ENCODE measurements at regions not wholly inside any gene's neighbourhood (a gene's known extent, or its start where the extent isn't known, plus 50 kb on each side); places are given as distances from the start of the nearest gene placed in this dataset.
"Not testable (repeated sequence)": the region's sequence is repeated elsewhere in the genome, so short reads cannot be mapped to it uniquely, and the experiment has no call there.

DNA sequence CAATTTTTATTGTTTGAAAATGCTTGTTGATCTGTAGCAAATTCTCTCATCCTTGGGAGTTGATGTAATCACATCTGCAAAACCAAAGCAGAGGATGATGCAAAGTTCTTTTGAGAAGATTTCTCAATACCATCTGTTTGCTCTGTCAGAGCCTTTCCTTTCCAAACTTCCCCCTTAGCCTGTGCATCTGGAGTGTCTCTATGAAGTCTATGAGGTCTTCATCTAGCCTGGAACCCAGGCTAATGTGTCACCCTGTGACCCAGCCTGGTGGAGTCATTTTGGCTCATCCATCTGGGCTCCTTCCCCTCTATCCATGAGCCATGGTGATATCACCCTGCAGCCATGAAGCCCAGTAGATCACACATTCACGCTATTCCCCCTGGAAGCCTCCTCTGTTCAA lies 123.2 kb upstream of the SLC7A14 start:
- no peak for DNase-seq (ENCODE audit: low read depth, low spot score)

DNA sequence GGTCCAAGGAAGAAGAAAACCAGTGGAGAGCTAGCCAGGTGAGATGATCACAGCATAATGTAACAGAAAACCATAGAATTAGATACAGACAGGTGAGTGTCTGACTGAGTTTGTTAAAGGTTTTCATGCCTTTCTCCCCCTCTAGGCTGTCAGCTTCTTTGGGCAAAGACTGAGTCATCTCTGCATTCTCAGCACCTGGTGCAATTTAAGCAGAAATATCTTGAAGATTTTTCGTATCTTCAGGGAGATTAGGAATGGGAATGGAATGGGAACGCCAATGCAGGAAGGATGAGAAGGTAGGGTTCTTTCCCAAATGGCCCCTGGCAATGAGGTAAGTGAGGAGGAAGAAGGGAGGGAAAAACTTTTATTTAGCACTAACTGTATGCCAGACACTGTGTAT lies 122.0 kb upstream of the SLC7A14 start:
- no peak for DNase-seq (ENCODE audit: low read depth, low spot score)

DNA sequence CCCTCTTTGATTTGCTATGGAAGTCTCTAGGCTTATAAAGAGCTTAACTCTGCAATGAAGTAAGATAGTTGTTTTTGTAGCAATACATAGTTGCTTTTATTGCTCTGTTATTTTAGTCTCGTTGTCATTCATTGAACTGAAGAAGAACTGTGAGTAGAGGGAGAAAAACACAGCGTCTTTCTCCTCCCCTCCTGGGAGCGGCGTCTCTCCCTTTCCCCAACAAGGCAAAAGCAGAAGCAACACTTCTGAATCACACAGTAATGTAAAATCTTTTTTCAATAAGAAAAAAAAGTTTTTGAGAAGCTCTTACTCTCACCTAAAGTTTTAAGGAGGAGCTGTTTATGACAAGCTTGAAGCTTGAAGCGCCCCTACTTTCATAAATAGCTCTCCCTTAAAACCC lies 119.3 kb upstream of the SLC7A14 start:
- DNase-seq (ENCODE audit: low read depth, low spot score) = no peak

DNA sequence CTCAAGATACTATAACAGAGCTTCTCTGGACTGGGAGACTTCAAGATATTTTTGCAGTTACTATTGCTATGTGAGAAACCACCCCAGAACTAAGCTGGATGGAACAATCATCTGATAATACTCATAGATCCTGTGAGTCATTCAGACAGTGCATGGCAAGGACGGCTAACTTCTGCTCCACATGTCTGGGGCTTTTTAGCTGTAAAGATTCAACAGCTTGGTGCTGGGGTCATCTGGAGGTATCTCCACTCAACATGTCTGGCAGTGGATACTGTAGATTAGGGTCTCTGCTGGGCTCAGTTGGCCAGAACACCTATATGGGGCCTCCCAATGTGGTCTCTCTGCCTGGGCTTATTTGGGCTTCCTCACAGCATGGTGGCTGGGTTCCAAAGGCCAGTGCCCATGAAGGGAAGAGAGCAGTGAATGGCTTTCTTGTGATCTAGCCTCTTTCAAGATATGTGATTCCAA lies 117.3 kb upstream of the SLC7A14 start:
- DNase-seq (ENCODE audit: low read depth, low spot score) = no peak

DNA sequence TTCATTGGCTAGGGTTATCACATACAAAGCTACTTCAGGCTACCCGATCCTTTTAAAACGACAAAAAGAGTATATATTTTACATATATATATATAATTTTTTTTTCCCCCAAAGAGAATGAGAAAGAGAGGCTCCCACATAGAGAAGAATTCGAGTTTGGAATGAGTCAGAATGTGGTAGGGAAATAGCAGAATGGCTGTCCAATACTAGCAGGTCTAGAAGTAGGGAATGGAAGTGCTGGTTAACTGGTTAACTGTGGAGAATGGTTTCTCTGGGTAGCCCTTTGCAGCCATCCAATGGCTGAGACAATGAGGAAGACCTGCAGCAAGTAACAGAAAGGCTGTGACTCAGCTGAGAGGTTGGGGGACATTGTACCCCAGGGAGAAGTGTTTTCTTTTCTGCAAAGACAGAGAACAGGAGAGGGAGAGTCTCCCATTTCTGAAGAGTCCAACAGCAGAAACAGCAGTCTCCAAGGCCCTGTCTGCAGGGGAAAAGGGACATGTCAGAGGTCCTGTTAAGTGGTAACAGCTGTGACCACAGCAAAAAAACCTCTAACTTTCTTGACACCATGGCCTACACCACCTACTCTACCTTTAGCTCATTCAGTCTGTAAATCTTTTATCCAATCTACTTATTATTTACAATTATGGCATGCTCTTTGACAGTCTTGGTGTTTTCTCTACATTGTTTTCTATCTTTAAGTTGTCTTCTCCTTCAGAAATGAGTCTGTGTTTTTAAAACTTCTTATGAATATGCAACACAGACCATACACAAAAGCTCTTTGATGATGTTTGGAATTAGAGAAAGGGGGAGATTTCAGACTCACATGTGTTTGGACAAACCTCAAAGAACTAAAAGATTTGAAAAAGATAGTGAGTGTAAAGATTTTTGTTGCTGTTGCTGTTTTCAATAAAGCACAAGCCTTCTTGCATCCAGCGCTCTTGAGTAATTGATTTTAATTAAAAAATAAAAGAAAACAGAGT lies 116.1 kb upstream of the SLC7A14 start:
- DNase-seq (ENCODE audit: low read depth, low spot score) = no peak

DNA sequence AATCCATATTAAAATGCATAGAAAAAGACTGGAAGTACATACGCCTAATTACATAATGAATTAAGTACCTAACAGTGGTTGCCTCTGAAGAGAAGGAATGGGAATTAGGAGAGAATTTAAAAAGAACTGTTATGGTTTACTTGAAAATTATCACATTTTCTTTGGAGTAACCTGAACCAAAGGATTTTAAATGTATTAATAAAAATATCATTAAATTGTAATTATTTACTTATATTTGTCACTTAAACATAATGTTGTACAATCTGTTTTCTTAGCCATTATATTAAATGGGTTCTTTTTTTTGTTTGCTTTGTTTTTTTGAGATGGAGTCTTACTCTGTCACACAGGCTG lies 114.2 kb upstream of the SLC7A14 start:
- DNase-seq (ENCODE audit: low read depth, low spot score) = no peak

DNA sequence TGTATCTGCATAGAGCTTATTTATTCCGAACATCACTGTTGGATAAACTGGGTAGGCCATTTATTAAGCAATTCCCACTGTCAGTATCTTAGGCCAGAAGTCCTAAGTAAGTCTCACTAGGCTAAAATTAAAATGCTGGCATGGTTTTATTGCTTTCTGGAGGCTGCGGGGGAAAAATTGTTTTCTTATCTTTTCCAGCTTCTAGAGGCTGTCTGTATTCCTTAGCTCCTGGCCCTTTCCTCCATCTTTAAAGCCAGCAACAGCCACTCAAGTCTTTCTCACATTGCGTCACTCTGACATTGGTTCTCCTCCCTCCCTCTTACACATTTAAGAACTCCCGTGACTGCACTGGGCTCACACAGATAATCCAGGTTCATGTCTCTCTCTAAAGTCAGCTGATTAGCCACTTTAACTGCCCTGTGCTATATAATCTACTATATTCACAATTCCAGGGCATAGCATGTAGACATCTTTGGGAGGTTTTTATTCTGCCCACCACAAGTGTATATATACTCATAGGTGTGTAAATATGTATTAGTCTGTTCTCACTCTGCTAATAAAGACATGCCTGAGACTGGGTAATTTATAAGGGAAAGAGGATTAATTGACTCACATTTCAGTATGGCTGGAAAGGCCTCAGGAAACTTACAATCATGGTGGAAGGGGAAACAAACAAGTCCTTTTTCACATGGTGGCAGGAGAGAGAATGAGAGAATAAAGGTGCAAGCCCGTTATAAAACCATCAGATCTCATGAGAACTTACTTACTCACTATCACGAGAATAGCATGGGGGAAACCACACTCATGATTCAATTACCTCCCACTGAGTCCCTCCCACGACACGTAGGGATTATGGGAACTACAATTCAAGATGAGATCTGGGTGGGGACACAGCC lies 113.5 kb upstream of the SLC7A14 start:
- no peak for DNase-seq (ENCODE audit: low read depth, low spot score)

DNA sequence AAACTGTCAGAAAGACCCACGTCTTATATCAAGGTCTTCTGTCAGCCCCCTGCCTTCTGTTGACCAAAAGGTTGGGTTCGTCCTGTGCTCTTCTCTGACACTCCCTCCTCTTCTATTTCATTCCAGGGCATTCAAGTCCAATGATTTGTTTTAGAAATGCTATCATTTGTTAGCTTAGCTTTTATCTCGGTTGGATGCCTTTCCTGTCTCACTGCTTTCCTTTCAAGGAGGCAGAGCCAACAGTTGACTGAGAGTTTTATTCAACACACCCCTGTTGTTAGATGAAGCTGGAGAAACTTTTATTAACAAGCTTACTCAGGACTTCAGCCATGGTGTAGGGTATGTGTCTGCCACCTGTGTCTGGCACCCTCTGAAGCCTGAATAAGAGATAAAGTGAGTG lies 112.0 kb upstream of the SLC7A14 start:
- peak; percentile 4 for DNase-seq (ENCODE audit: low read depth, low spot score)

DNA sequence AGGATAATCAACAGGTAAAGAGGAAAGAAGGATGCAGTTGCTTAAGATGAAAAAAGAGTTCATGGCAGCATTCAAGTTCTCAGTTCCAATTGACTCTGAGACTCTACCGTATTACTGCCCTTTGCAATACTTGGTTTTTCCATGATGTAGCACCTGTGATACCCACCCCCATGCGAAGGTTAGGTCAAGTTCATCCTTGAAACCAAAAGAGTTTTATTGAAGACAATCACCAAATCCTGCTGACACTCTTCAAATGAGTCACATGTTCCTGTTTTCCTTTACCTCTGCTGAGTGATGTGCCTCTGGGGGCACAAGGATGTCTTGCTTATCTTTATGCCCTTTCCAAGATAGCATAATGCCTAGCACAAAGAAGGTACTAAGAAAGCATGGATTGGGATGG lies 111.3 kb upstream of the SLC7A14 start:
- no peak for DNase-seq (ENCODE audit: low read depth, low spot score)

DNA sequence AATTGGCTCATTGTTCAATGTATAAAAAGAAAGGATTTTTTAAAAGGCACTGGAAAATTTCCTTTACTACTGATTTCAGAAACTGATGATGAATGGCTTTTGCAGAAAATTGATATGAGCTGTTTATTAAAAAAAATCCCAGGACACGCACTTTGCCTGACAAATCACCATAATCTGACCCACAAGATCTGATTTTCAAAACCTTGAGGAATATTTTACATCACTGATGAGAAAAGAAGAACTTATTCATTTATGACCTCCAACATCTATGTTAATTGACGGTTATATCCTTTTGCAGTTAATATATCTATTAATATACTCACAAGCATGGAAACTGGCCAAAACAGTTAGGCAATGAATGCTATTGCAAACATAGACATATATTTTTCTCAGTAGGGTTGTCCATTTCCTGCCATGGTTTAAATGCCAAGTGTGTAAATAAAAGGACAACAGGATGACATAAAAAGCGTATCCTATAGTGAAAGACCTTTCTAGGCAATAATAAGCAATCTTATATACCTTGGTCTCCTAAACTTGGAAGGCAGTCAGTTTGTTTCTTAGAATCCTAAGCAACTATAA lies 109.7 kb upstream of the SLC7A14 start:
- no peak for DNase-seq (ENCODE audit: low read depth, low spot score)

DNA sequence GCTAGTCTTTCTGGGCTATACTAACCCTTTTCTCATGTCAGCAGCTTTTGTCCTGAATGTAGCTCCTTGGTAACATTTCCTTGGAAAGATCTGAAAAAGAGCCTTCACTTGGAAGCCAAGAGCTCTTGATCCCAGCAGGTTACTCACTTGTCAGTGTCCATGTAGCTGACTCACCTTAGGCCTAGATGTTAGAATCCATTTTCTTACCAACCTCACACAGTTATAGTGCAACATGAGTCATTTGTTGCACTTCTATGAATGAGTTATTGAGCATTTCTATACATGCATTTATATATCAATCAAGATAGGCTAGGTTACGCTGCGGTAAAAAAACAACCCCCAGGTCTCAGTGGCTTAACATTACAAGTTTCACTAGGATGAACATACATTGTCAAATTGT lies 106.8 kb upstream of the SLC7A14 start:
- no peak for DNase-seq (ENCODE audit: low read depth, low spot score)

DNA sequence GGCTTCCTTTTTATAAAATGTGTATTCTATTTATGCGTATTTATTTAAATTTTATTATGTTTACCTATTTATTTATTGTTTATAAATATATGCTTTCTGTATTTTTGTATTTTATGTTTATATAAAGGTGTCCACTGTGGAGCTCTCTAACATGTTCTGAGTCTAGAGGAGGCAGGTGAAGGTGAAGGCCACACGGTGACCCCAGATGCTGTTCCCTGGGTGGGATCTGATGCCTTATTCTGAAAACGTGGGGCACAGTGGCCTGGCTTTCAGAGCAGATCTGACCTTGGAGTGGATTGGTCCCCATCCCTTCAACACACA lies 104.7 kb upstream of the SLC7A14 start:
- no peak for DNase-seq (ENCODE audit: low read depth, low spot score)

DNA sequence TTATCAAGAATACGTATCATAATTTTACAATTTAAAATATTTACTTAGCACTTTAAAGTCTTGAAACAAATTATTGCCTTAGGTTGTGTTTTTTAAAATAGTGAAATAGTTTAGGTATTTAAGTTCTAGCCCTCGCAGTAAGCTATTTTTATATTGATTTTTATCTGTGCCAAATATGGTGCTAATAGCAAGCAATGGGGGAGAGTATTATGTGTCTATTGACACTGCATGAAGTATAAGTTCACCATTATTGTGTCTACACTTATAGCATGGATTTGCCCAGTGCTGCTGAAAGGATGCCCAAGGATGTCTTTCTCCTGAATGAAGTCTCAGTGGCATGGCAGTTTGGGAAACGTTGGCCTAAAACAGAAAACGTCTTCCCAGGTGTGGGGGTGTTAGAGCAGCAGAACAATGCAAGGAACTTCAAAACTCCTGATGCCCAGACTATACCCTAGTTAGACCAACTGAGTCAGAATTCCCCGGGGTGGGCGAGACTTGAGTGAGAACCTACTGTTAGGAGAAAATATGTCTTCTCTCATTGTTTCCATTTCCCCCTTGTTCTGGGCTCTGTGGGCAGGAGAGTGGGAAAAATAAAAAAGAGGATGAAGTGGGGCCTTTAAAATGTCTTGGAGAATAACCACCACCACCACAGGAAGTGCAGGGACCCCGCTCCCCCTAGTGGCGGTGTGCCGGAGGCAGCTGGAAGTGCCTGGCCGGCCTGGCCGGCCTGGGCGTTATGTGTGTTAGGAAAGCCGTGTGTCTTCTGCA lies 104.2 kb upstream of the SLC7A14 start:
- peak; percentile 70 for DNase-seq (ENCODE audit: low read depth, low spot score)

DNA sequence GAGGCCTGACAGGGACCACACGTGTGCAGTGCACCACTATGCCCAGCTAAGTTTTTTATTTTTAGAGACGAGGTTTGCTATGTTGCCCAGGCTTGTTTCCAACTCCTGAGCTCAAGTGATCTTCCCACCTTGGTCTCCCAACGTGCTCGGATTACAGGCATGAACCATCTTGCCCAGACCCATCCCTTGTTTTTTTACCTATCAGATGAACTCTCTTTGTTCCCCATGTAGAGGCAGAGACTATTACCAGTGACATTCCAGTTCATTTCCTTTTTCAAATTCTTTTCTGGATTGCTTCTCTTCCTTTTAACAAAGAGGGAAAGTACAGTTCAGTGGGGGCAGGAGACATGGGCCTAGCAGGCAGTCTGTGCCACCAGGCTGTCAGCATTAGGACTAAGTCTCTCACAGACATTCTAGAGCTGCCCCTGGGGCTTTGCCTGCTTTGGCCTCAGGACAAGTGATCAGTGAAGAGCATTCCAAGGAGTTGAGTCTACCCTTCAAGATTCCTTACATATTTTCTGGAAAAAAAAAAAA lies 103.5 kb upstream of the SLC7A14 start:
- peak; percentile 86 for DNase-seq (ENCODE audit: low read depth, low spot score)

DNA sequence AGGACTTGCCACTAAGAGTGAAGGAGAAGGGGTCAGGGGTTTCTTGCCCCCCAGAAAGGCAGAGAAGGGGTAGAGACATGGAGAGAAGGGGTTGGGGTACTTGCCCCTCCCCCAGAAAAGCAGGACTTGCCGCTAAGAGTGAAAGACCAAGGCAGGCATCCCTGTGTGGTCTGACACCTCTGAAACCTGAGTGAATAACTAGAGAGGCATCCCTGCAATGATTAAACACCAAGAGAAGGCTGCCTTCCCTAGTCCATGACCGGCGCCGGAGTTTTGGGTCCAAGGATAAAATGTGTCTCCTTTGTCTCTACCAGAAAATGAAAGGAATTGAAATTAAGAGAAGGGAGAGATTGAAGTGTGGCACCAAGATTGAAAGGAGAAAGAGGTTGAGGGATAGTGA lies 102.3 kb upstream of the SLC7A14 start:
- not testable (repeated sequence) for DNase-seq (ENCODE audit: low read depth, low spot score)

DNA sequence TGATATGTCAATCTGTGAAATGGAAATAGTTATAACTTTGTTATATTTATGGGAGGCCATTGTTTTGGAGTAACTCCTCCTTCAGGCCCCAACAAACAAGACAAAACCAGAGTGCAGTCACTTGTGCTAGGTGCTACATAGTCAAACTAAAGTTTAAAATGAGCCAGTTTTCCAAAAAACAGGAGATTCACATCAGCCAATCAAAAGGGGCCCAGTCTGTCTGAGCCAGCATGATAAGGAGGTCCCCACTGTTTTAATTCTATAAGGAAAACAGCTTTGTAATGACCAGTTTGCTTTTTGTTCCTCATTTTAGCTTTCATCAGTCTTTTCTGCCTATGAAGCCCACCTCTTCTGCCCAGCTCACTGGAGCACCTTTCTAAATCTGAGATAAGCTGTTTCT lies 94.7 kb upstream of the SLC7A14 start:
- no peak for DNase-seq (ENCODE audit: low read depth, low spot score)

DNA sequence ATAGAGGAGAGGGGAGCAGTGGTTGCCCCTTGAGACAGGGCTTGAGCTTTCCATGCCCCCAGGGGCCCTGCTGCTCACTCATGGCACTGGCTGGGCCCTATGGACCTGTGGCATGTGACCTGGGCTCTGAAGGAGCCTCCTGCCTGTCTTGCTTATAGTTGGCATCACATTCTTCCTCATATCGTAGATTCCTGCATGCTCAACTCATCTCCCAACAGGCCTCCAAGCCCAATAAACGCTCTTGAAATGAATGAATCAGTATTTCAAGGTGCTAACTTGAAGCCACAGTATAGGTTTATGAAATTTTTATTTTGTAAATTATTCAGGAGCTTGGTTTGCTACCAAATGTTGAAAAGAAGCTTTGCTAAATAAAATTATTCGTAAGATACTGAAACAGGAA lies 93.3 kb upstream of the SLC7A14 start:
- no peak for DNase-seq (ENCODE audit: low read depth, low spot score)

DNA sequence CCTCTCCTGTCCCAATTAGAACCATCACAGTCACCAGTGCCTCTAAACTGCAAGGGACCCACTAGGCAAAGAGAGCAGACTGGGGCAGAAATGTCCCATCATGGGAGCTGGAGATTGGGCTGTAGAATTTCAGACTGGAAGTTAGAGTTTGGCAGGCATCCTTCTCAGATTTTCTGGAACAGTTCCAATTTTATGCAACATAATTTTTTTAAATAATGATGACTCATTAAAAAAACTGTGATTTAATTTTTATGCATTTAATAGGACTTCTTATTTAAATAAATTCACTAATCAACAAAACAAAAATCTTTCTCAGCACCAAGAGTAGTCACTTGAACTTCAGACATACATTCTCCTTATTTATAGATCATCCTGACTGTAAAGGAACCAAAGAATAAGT lies 84.6 kb upstream of the SLC7A14 start:
- DNase-seq (ENCODE audit: low read depth, low spot score) = no peak

DNA sequence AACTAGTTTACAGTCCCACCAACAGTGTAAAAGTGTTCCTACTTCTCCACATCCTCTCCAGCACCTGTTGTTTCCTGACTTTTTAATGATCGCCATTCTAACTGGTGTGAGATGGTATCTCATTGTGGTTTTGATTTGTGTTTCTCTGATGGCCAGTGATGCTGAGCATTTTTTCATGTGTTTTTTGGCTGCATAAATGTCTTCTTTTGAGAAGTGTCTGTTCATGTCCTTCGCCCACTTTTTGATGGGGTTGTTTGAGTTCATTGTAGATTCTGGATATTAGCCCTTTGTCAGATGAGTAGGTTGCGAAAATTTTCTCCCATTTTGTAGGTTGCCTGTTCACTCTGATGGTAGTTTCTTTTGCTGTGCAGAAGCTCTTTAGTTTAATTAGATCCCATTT lies 77.1 kb upstream of the SLC7A14 start:
- DNase-seq (ENCODE audit: low read depth, low spot score) = not testable (repeated sequence)

DNA sequence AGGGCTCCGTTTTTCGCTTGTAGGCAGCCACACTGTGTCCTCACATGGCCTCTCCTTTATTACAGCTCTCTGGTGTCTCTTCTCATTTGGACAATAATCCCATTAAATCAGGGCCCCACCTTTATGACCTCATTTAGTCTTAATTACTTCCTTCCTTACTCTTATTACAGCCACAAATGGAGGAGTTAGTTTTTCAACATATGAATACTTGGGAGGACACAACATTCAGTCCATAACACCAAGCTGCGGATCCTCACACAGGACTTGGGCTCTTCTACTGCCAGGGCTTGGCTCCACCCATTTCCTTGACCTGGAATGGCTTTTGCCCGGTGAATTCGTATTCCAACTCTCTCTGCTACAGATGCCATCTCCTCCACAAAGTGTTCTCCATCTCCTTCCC lies 74.3 kb upstream of the SLC7A14 start:
- no peak for DNase-seq (ENCODE audit: low read depth, low spot score)

DNA sequence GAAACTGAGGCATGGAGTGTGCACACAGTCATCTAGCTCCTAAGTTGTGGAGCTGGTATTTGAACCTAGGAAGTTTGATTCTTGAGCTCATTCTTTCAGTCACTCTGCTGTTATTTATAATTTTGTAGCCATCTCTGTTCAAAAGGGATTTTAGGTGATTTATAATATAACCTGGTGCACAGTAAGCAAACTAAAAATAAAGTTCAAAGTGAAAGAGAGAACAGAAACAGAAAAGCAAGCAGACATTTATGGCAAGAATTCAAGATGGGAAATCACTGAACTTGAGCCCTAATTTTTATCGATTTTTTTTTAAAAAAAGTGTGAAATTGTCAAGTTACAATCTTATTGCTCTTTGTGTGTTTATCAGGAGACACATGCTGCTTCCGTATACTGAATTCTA lies 71.4 kb upstream of the SLC7A14 start:
- no peak for DNase-seq (ENCODE audit: low read depth, low spot score)
